NCI-H226 (cell line): ENCODE measurements at regions not wholly inside any gene's neighbourhood (a gene's known extent, or its start where the extent isn't known, plus 50 kb on each side); places are given as distances from the start of the nearest gene placed in this dataset.
"Not testable (repeated sequence)": the region's sequence is repeated elsewhere in the genome, so short reads cannot be mapped to it uniquely, and the experiment has no call there.

Source experiments
- DNase-seq: peaks from one replicate; pipeline ENCODE4 v3.0.0-alpha.2; 2015

- no peak for DNase-seq
These were observed 624.5 kb upstream of the SGO1 start for GRCh38 chr3:20810555-20810954.

GRCh38 chr3:20809356-20809755 is 623.4 kb upstream of the SGO1 start:
- no peak for DNase-seq

GRCh38 chr3:20808864-20809263 is 622.9 kb upstream of the SGO1 start:
- DNase-seq = no peak

GRCh38 chr3:20798666-20799065 is 612.7 kb upstream of the SGO1 start:
- DNase-seq = no peak

GRCh38 chr3:20787005-20787404 is 601.0 kb upstream of the SGO1 start:
- no peak for DNase-seq

GRCh38 chr3:20776692-20777091 is 590.7 kb upstream of the SGO1 start:
- no peak for DNase-seq

GRCh38 chr3:20776286-20776685 is 590.3 kb upstream of the SGO1 start:
- DNase-seq = no peak

GRCh38 chr3:20773320-20773984 is 587.4 kb upstream of the SGO1 start:
- no peak for DNase-seq

GRCh38 chr3:20772869-20773268 is 586.9 kb upstream of the SGO1 start:
- DNase-seq = no peak

- DNase-seq = peak; percentile 10
These were observed 583.4 kb upstream of the SGO1 start for GRCh38 chr3:20769430-20769829.

- no peak for DNase-seq
These were observed 575.0 kb upstream of the SGO1 start for GRCh38 chr3:20760981-20761380.

- no peak for DNase-seq
These were observed 566.4 kb upstream of the SGO1 start for GRCh38 chr3:20752416-20752815.

- DNase-seq = no peak
These were observed 565.3 kb upstream of the SGO1 start for GRCh38 chr3:20751296-20751695.

GRCh38 chr3:20747741-20748140 is 561.7 kb upstream of the SGO1 start:
- peak; percentile 86 for DNase-seq

- DNase-seq = no peak
These were observed 557.7 kb upstream of the SGO1 start for GRCh38 chr3:20743553-20744321.

- DNase-seq = no peak
These were observed 557.0 kb upstream of the SGO1 start for GRCh38 chr3:20742903-20743552.

- no peak for DNase-seq
These were observed 555.4 kb upstream of the SGO1 start for GRCh38 chr3:20741381-20741780.

GRCh38 chr3:20739814-20740213 is 553.8 kb upstream of the SGO1 start:
- DNase-seq = no peak

- no peak for DNase-seq
These were observed 550.4 kb upstream of the SGO1 start for GRCh38 chr3:20736287-20736852.

GRCh38 chr3:20729185-20729584 is 543.2 kb upstream of the SGO1 start:
- DNase-seq = no peak

GRCh38 chr3:20726786-20727185 is 540.8 kb upstream of the SGO1 start:
- no peak for DNase-seq

- DNase-seq = no peak
These were observed 538.2 kb upstream of the SGO1 start for GRCh38 chr3:20724241-20724640.

GRCh38 chr3:20716425-20716824 is 530.4 kb upstream of the SGO1 start:
- DNase-seq = not testable (repeated sequence)

GRCh38 chr3:20701641-20702040 is 515.6 kb upstream of the SGO1 start:
- DNase-seq = no peak
